Mesendoderm (in vitro differentiated cells): ENCODE measurements at regions not wholly inside any gene's neighbourhood (a gene's known extent, or its start where the extent isn't known, plus 50 kb on each side); places are given as distances from the start of the nearest gene placed in this dataset.
"Not testable (repeated sequence)": the region's sequence is repeated elsewhere in the genome, so short reads cannot be mapped to it uniquely, and the experiment has no call there.

Experiments used
- DNase-seq: peaks from one replicate; pipeline ENCODE4 v3.0.0; 2013
- H2AK5ac ChIP-seq: 2 replicates; pipeline ENCODE4 v1.6.1; 2013; ENCODE audit warnings: low read length, inconsistent platforms
- H2BK120ac ChIP-seq: 2 replicates; pipeline ENCODE4 v1.6.1; 2013; ENCODE audit warnings: low read depth, mild to moderate bottlenecking, low read length, moderate library complexity, mixed read lengths
- H2BK15ac ChIP-seq: replicated peaks from 2 replicates; pipeline ENCODE4 v1.6.1; 2013; ENCODE audit warnings: low read depth, mild to moderate bottlenecking, moderate library complexity
- H2BK5ac ChIP-seq: 2 replicates; pipeline ENCODE4 v1.6.1; 2013; ENCODE audit warnings: low read length, inconsistent platforms
- H3K18ac ChIP-seq: 2 replicates; pipeline ENCODE4 v1.6.1; 2013; ENCODE audit warnings: mild to moderate bottlenecking, low read length, mixed read lengths
- H3K23ac ChIP-seq: one replicate; pipeline ENCODE4 v1.6.1; 2013; ENCODE audit warnings: low read length
- H3K27ac ChIP-seq: 2 replicates; pipeline ENCODE4 v1.5.1; 2013; ENCODE audit warnings: low read depth, mild to moderate bottlenecking, inconsistent platforms, low read length, moderate library complexity
- H3K27me3 ChIP-seq: 2 replicates; pipeline ENCODE4 v1.6.1; 2013; ENCODE audit warnings: low read length, control low read depth, mild to moderate bottlenecking, inconsistent platforms; ENCODE audit not compliant: insufficient read depth, poor library complexity
- H3K36me3 ChIP-seq: 2 replicates; pipeline ENCODE4 v1.6.1; 2013; ENCODE audit warnings: low read length, inconsistent platforms; ENCODE audit not compliant: control insufficient read depth, insufficient read depth
- H3K4ac ChIP-seq: one replicate; pipeline ENCODE4 v1.6.1; 2013; ENCODE audit warnings: low read depth, mild to moderate bottlenecking, low read length, moderate library complexity
- H3K4me1 ChIP-seq: 2 replicates; pipeline ENCODE4 v1.6.1; 2013; ENCODE audit warnings: low read depth, low read length, inconsistent platforms; ENCODE audit not compliant: control insufficient read depth
- H3K4me2 ChIP-seq: 2 replicates; pipeline ENCODE4 v1.6.1; 2013; ENCODE audit warnings: low read length
- H3K4me3 ChIP-seq: 2 replicates; pipeline ENCODE4 v1.5.1; 2013; ENCODE audit warnings: mild to moderate bottlenecking, low read length
- H3K56ac ChIP-seq: one replicate; pipeline ENCODE4 v1.6.1; 2013; ENCODE audit warnings: low read length
- H3K79me1 ChIP-seq: 2 replicates; pipeline ENCODE4 v1.6.1; 2013; ENCODE audit warnings: low read length, inconsistent platforms
- H3K79me2 ChIP-seq: 2 replicates; pipeline ENCODE4 v1.6.1; 2013; ENCODE audit warnings: mild to moderate bottlenecking, low read length; ENCODE audit not compliant: control insufficient read depth, insufficient read depth
- H3K9ac ChIP-seq: 2 replicates; pipeline ENCODE4 v1.6.1; 2013; ENCODE audit warnings: low read length, inconsistent platforms
- H4K5ac ChIP-seq: one replicate; pipeline ENCODE4 v1.6.1; 2013; ENCODE audit warnings: low read length
- H4K8ac ChIP-seq: one replicate; pipeline ENCODE4 v1.6.1; 2013; ENCODE audit warnings: low read depth, mild to moderate bottlenecking, control low read depth, low read length, moderate library complexity
- WGBS: extraction: QIAGEN DNeasy Blood & Tissue Kit; methylation state at CpG from one replicate; pipeline ENCODE4 v1.1.7; 2013; ENCODE audit warnings: low lambda C conversion rate, missing lambda C conversion rate; ENCODE audit not compliant: insufficient coverage; ENCODE audit errors: extremely low coverage; 5-methylcytosine and 5-hydroxymethylcytosine counted together

GRCh38 chr7:27000496-27000895, 95.3 kb downstream of the HOXA1 start:
- no peak for DNase-seq
- H3K4me3 ChIP-seq: no peak overlapping the region

GRCh38 chr7:26998284-26998683, 97.5 kb downstream of the HOXA1 start:
- H3K4me2 ChIP-seq, H3K27me3 ChIP-seq, H3K23ac ChIP-seq, H3K4me3 ChIP-seq, H3K56ac ChIP-seq, H3K9ac ChIP-seq, H2BK5ac ChIP-seq, H3K36me3 ChIP-seq, DNase-seq, H4K5ac ChIP-seq, H3K4me1 ChIP-seq, H4K8ac ChIP-seq, H3K79me2 ChIP-seq, H3K79me1 ChIP-seq, H3K27ac ChIP-seq, H3K4ac ChIP-seq, H2BK15ac ChIP-seq, H2BK120ac ChIP-seq, H3K18ac ChIP-seq, H2AK5ac ChIP-seq: not testable (repeated sequence)
- no CpG with 5 or more reads among the region's 3 CpGs for WGBS

More at GRCh38 chr7:27000496-27000895, 95.3 kb downstream of the HOXA1 start:
- H3K4ac ChIP-seq: no peak overlapping the region
- no peak overlapping the region for H2BK5ac ChIP-seq
- no CpG with 5 or more reads among the region's 6 CpGs for WGBS
- no peak overlapping the region for H3K18ac ChIP-seq
- H3K36me3 ChIP-seq: no peaks in the 10 kb centered on the region
- H3K56ac ChIP-seq: no peak overlapping the region
- no peaks in the 10 kb centered on the region for H3K27me3 ChIP-seq
- no peaks in the 10 kb centered on the region for H3K79me1 ChIP-seq
- no peak overlapping the region for H3K23ac ChIP-seq
- no peak overlapping the region for H2AK5ac ChIP-seq
- H3K4me1 ChIP-seq: no peaks in the 10 kb centered on the region
- no peak overlapping the region for H4K8ac ChIP-seq
- no peak overlapping the region for H3K27ac ChIP-seq
- no peak overlapping the region for H3K4me2 ChIP-seq
- no peak overlapping the region for H2BK15ac ChIP-seq
- H3K9ac ChIP-seq: no peak overlapping the region
- no peak overlapping the region for H2BK120ac ChIP-seq
- no peak overlapping the region for H4K5ac ChIP-seq
- H3K79me2 ChIP-seq: no peaks in the 10 kb centered on the region

- H3K4me2 ChIP-seq: no peak overlapping the region
- no CpG with 5 or more reads among the region's 1 CpG for WGBS
- H2BK120ac ChIP-seq: no peak overlapping the region
- no peak overlapping the region for H3K9ac ChIP-seq
- no peak overlapping the region for H4K8ac ChIP-seq
- no peak overlapping the region for H3K18ac ChIP-seq
- H2BK5ac ChIP-seq: no peak overlapping the region
- H3K4me1 ChIP-seq: no peaks in the 10 kb centered on the region
- peaks cover 3% of the 10 kb centered on the region for H3K27me3 ChIP-seq
- H3K79me2 ChIP-seq: no peaks in the 10 kb centered on the region
- H3K27ac ChIP-seq: no peak overlapping the region
- no peak overlapping the region for H2AK5ac ChIP-seq
- DNase-seq: peak; percentile 33
- H3K36me3 ChIP-seq: no peaks in the 10 kb centered on the region
- no peak overlapping the region for H3K4ac ChIP-seq
- no peak overlapping the region for H2BK15ac ChIP-seq
- H4K5ac ChIP-seq: no peak overlapping the region
- H3K79me1 ChIP-seq: no peaks in the 10 kb centered on the region
- H3K4me3 ChIP-seq: no peak overlapping the region
- H3K23ac ChIP-seq: no peak overlapping the region
- H3K56ac ChIP-seq: no peak overlapping the region
Measured at GRCh38 chr7:26995666-26996065, 100.1 kb downstream of the HOXA1 start.

GRCh38 chr7:26993816-26994810, 101.7 kb downstream of the HOXA1 start:
- H3K18ac ChIP-seq: no peak overlapping the region
- no peak overlapping the region for H3K27ac ChIP-seq
- no peak overlapping the region for H4K5ac ChIP-seq
- no peak overlapping the region for H2BK15ac ChIP-seq
- no peak overlapping the region for H3K4me2 ChIP-seq
- WGBS: no CpG with 5 or more reads among the region's 3 CpGs
- H3K79me1 ChIP-seq: no peaks in the 10 kb centered on the region
- peaks cover 3% of the 10 kb centered on the region for H3K27me3 ChIP-seq
- no peak overlapping the region for H3K4ac ChIP-seq
- no peak overlapping the region for H3K4me3 ChIP-seq
- H3K9ac ChIP-seq: no peak overlapping the region
- no peak overlapping the region for H2BK5ac ChIP-seq
- H2AK5ac ChIP-seq: no peak overlapping the region
- H3K23ac ChIP-seq: no peak overlapping the region
- no peak overlapping the region for H3K56ac ChIP-seq
- H4K8ac ChIP-seq: no peak overlapping the region
- H3K36me3 ChIP-seq: no peaks in the 10 kb centered on the region
- no peak for DNase-seq
- H3K4me1 ChIP-seq: no peaks in the 10 kb centered on the region
- H2BK120ac ChIP-seq: no peak overlapping the region
- no peaks in the 10 kb centered on the region for H3K79me2 ChIP-seq

- DNase-seq: no peak
- Histone ChIP-seq H3K79me1 (no peaks in the 10 kb centered on the region), H2AK5ac (no peak overlapping the region), H2BK120ac (no peak overlapping the region), H4K5ac (no peak overlapping the region), H3K4me2 (no peak overlapping the region), H3K4me3 (no peak overlapping the region), H3K79me2 (no peaks in the 10 kb centered on the region), H3K23ac (no peak overlapping the region), H4K8ac (no peak overlapping the region), H3K4ac (no peak overlapping the region), H3K27ac (no peak overlapping the region), H3K27me3 (peaks cover 3% of the 10 kb centered on the region), H3K18ac (no peak overlapping the region), H3K9ac (no peak overlapping the region), H3K56ac (no peak overlapping the region), H2BK15ac (no peak overlapping the region), H3K4me1 (no peaks in the 10 kb centered on the region), H3K36me3 (no peaks in the 10 kb centered on the region), H2BK5ac (no peak overlapping the region)
- no CpG with 5 or more reads among the region's 7 CpGs for WGBS
Measured at GRCh38 chr7:26992670-26993069, 103.1 kb downstream of the HOXA1 start.
